ENCODE measurements at regions not wholly inside any gene's neighbourhood (a gene's known extent, or its start where the extent isn't known, plus 50 kb on each side); places are given as distances from the start of the nearest gene placed in this dataset.
"Not testable (repeated sequence)": the region's sequence is repeated elsewhere in the genome, so short reads cannot be mapped to it uniquely, and the experiment has no call there.

- H3K79me1 ChIP-seq (ENCODE audit: low read depth, low read length): no peaks in the 10 kb centered on the region
- WGBS, 2 donors (ENCODE audit: extremely low coverage in 2 of 2, insufficient read length in 2 of 2, insufficient replicate concordance in 1 of 2): no CpG with 5 or more reads among the region's 4 CpGs
- peak overlapping the region; percentile 62 for H3K18ac ChIP-seq (ENCODE audit: low read length)
- H2AK5ac ChIP-seq (ENCODE audit: low read depth, low read length): peak overlapping the region; percentile 59
- H3K14ac ChIP-seq (ENCODE audit: low read length): no peak overlapping the region
- peak overlapping the region; percentile 34 for H2BK15ac ChIP-seq (ENCODE audit: low read length)
- H3K4me1 ChIP-seq (ENCODE audit: control insufficient read depth in 2 of 2, insufficient read depth in 1 of 2, low read depth in 1 of 2, low read length in 2 of 2): peaks cover 0 to 25% of the 10 kb centered on the region in 2 donors
- no peak overlapping the region for H3K4ac ChIP-seq (ENCODE audit: low read length)
- no peaks in the 10 kb centered on the region for H3K36me3 ChIP-seq (replicated peaks in 1 of 2; ENCODE audit: control insufficient read depth in 2 of 2, insufficient read depth in 2 of 2, low read length in 2 of 2)
- no peak overlapping the region for H3K4me3 ChIP-seq (ENCODE audit: low read length in 2 of 2)
- no peak overlapping the region for H4K8ac ChIP-seq (ENCODE audit: low read depth, low read length)
- H2AFZ ChIP-seq (ENCODE audit: low read length): no peak overlapping the region
- H3K27ac ChIP-seq (replicated peaks; ENCODE audit: low read length): no peak overlapping the region
- no peak for DNase-seq (ENCODE audit: low spot score)
- H4K91ac ChIP-seq (ENCODE audit: low read depth, low read length, poor library complexity): no peak overlapping the region
- H3K23ac ChIP-seq (ENCODE audit: low read depth, low read length, poor library complexity): no peak overlapping the region
- H3K9me3 ChIP-seq (replicated peaks in 1 of 2; ENCODE audit: control insufficient read depth in 2 of 2, insufficient read depth in 1 of 2, low read depth in 1 of 2, low read length in 2 of 2): no peaks in the 10 kb centered on the region
- H2BK12ac ChIP-seq (ENCODE audit: low read length): peak overlapping the region; percentile 67
- no peak overlapping the region for H3K4me2 ChIP-seq (ENCODE audit: insufficient read depth, low read length, poor library complexity, severe bottlenecking)
- no peaks in the 10 kb centered on the region for H3K27me3 ChIP-seq (ENCODE audit: control insufficient read depth in 3 of 3, insufficient read depth in 3 of 3, low read depth in 1 of 3, low read length in 3 of 3)
- no peak overlapping the region for H2BK5ac ChIP-seq (ENCODE audit: low read length)
- H3K9ac ChIP-seq (ENCODE audit: low read depth, low read length, poor library complexity): no peak overlapping the region
- no peak overlapping the region for H2BK120ac ChIP-seq (ENCODE audit: low read depth, low read length)
These were observed 272.8 kb upstream of the XYLT1 start for GRCh38 chr16:17743578-17743977.

DNA sequence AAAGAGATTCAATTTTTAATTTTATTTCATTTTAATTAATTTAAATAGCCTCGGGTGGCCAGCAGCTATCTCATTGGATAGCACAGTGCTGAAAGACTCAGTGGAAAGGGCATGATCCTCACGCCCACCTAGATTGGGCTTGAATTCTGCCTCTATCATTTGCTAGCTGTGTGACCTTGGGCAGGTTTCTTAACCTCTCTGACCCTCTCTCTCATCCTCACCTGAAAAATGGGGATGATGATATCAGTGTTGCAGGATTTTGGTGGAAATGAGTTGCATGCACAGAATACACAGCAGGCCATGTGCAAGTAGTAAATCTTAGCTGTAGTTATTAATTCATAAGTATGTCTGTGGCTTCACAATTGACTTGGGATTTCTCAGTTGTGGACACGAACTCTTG is 272.4 kb upstream of the XYLT1 start:
- Histone ChIP-seq H3K9ac (ENCODE audit: low read depth, low read length, poor library complexity) (no peak overlapping the region), H3K27me3 (ENCODE audit: control insufficient read depth in 3 of 3, insufficient read depth in 3 of 3, low read depth in 1 of 3, low read length in 3 of 3) (no peaks in the 10 kb centered on the region), H3K23ac (ENCODE audit: low read depth, low read length, poor library complexity) (no peak overlapping the region), H2AFZ (ENCODE audit: low read length) (no peak overlapping the region), H3K36me3 (replicated peaks in 1 of 2; ENCODE audit: control insufficient read depth in 2 of 2, insufficient read depth in 2 of 2, low read length in 2 of 2) (no peaks in the 10 kb centered on the region), H3K27ac (replicated peaks; ENCODE audit: low read length) (no peak overlapping the region), H3K18ac (ENCODE audit: low read length) (no peak overlapping the region), H3K4ac (ENCODE audit: low read length) (no peak overlapping the region), H4K8ac (ENCODE audit: low read depth, low read length) (no peak overlapping the region), H3K4me2 (ENCODE audit: insufficient read depth, low read length, poor library complexity, severe bottlenecking) (no peak overlapping the region), H3K4me1 (ENCODE audit: control insufficient read depth in 2 of 2, insufficient read depth in 1 of 2, low read depth in 1 of 2, low read length in 2 of 2) (peaks cover 0 to 22% of the 10 kb centered on the region in 2 donors), H3K4me3 (ENCODE audit: low read length in 2 of 2) (no peak overlapping the region), H2BK120ac (ENCODE audit: low read depth, low read length) (no peak overlapping the region), H2BK5ac (ENCODE audit: low read length) (no peak overlapping the region), H3K14ac (ENCODE audit: low read length) (no peak overlapping the region), H2AK5ac (ENCODE audit: low read depth, low read length) (no peak overlapping the region), H2BK15ac (ENCODE audit: low read length) (no peak overlapping the region), H4K91ac (ENCODE audit: low read depth, low read length, poor library complexity) (no peak overlapping the region), H3K9me3 (replicated peaks in 1 of 2; ENCODE audit: control insufficient read depth in 2 of 2, insufficient read depth in 1 of 2, low read depth in 1 of 2, low read length in 2 of 2) (no peaks in the 10 kb centered on the region), H2BK12ac (ENCODE audit: low read length) (no peak overlapping the region), H3K79me1 (ENCODE audit: low read depth, low read length) (no peaks in the 10 kb centered on the region)
- no CpG with 5 or more reads among the region's 3 CpGs for WGBS, 2 donors (ENCODE audit: extremely low coverage in 2 of 2, insufficient read length in 2 of 2, insufficient replicate concordance in 1 of 2)
- DNase-seq (ENCODE audit: low spot score): no peak

- not testable (repeated sequence) for H3K79me1 ChIP-seq (ENCODE audit: low read depth, low read length); H3K36me3 ChIP-seq (replicated peaks in 1 of 2; ENCODE audit: control insufficient read depth in 2 of 2, insufficient read depth in 2 of 2, low read length in 2 of 2); H2AFZ ChIP-seq (ENCODE audit: low read length); H4K91ac ChIP-seq (ENCODE audit: low read depth, low read length, poor library complexity); H2BK5ac ChIP-seq (ENCODE audit: low read length); H3K27ac ChIP-seq (replicated peaks; ENCODE audit: low read length); H2BK15ac ChIP-seq (ENCODE audit: low read length); H2BK12ac ChIP-seq (ENCODE audit: low read length); DNase-seq (ENCODE audit: low spot score); H3K23ac ChIP-seq (ENCODE audit: low read depth, low read length, poor library complexity); H3K9me3 ChIP-seq (replicated peaks in 1 of 2; ENCODE audit: control insufficient read depth in 2 of 2, insufficient read depth in 1 of 2, low read depth in 1 of 2, low read length in 2 of 2); H3K4me3 ChIP-seq (ENCODE audit: low read length in 2 of 2); H3K27me3 ChIP-seq (ENCODE audit: control insufficient read depth in 3 of 3, insufficient read depth in 3 of 3, low read depth in 1 of 3, low read length in 3 of 3); H3K4ac ChIP-seq (ENCODE audit: low read length); H3K18ac ChIP-seq (ENCODE audit: low read length); H3K9ac ChIP-seq (ENCODE audit: low read depth, low read length, poor library complexity); H4K8ac ChIP-seq (ENCODE audit: low read depth, low read length); H3K4me2 ChIP-seq (ENCODE audit: insufficient read depth, low read length, poor library complexity, severe bottlenecking); H3K4me1 ChIP-seq (ENCODE audit: control insufficient read depth in 2 of 2, insufficient read depth in 1 of 2, low read depth in 1 of 2, low read length in 2 of 2); H3K14ac ChIP-seq (ENCODE audit: low read length); H2BK120ac ChIP-seq (ENCODE audit: low read depth, low read length); H2AK5ac ChIP-seq (ENCODE audit: low read depth, low read length)
- no CpG with 5 or more reads among the region's 3 CpGs for WGBS, 2 donors (ENCODE audit: extremely low coverage in 2 of 2, insufficient read length in 2 of 2, insufficient replicate concordance in 1 of 2)
These were observed 264.3 kb upstream of the XYLT1 start for GRCh38 chr16:17735099-17735498.

DNA sequence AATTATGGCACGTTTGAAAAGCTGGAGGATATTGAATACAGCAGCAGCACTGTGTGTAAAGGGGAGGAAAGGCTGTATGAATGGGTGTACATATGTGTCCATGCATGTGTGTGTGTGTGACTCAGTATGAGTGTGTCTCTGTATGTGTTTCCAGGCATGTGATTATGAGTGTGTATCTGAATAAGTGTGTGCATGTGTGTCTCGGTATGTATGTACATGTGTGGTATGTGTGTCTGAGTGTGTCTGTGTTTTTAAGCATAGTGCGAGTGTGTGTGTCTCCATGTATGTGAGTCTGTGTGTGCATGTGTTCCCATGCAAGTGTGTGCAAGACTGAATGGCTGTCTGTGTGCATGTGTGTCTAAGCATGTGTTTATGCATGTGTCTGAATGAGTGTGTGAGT is 259.1 kb upstream of the XYLT1 start:
- Histone ChIP-seq H3K79me1 (ENCODE audit: low read depth, low read length) (no peaks in the 10 kb centered on the region), H2AFZ (ENCODE audit: low read length) (no peak overlapping the region), H3K4me3 (ENCODE audit: low read length in 2 of 2) (peak overlapping the region in 1 of 2 donors; percentile 62), H3K9me3 (replicated peaks in 1 of 2; ENCODE audit: control insufficient read depth in 2 of 2, insufficient read depth in 1 of 2, low read depth in 1 of 2, low read length in 2 of 2) (peaks cover 0 to 5% of the 10 kb centered on the region in 2 donors), H3K27me3 (ENCODE audit: control insufficient read depth in 3 of 3, insufficient read depth in 3 of 3, low read depth in 1 of 3, low read length in 3 of 3) (peaks cover 0 to 2% (median 0%) of the 10 kb centered on the region in 3 experiments), H3K9ac (ENCODE audit: low read depth, low read length, poor library complexity) (peak overlapping the region; percentile 71), H2BK15ac (ENCODE audit: low read length) (no peak overlapping the region), H3K23ac (ENCODE audit: low read depth, low read length, poor library complexity) (no peak overlapping the region), H3K36me3 (replicated peaks in 1 of 2; ENCODE audit: control insufficient read depth in 2 of 2, insufficient read depth in 2 of 2, low read length in 2 of 2) (no peaks in the 10 kb centered on the region), H3K18ac (ENCODE audit: low read length) (no peak overlapping the region), H2BK5ac (ENCODE audit: low read length) (no peak overlapping the region), H3K4ac (ENCODE audit: low read length) (peak overlapping the region; percentile 0), H4K8ac (ENCODE audit: low read depth, low read length) (no peak overlapping the region), H2BK12ac (ENCODE audit: low read length) (no peak overlapping the region), H3K4me2 (ENCODE audit: insufficient read depth, low read length, poor library complexity, severe bottlenecking) (no peak overlapping the region), H2BK120ac (ENCODE audit: low read depth, low read length) (no peak overlapping the region), H3K27ac (replicated peaks; ENCODE audit: low read length) (no peak overlapping the region), H4K91ac (ENCODE audit: low read depth, low read length, poor library complexity) (peak overlapping the region; percentile 34), H3K4me1 (ENCODE audit: control insufficient read depth in 2 of 2, insufficient read depth in 1 of 2, low read depth in 1 of 2, low read length in 2 of 2) (peaks cover 0 to 1% of the 10 kb centered on the region in 2 donors), H3K14ac (ENCODE audit: low read length) (no peak overlapping the region), H2AK5ac (ENCODE audit: low read depth, low read length) (no peak overlapping the region)
- no peak for DNase-seq (ENCODE audit: low spot score)
- no CpG with 5 or more reads among the region's 3 CpGs for WGBS, 2 donors (ENCODE audit: extremely low coverage in 2 of 2, insufficient read length in 2 of 2, insufficient replicate concordance in 1 of 2)

All from neuronal stem cell (in vitro differentiated cells).